ENCODE measurements at regions not wholly inside any gene's neighbourhood (a gene's known extent, or its start where the extent isn't known, plus 50 kb on each side); places are given as distances from the start of the nearest gene placed in this dataset.

DNA sequence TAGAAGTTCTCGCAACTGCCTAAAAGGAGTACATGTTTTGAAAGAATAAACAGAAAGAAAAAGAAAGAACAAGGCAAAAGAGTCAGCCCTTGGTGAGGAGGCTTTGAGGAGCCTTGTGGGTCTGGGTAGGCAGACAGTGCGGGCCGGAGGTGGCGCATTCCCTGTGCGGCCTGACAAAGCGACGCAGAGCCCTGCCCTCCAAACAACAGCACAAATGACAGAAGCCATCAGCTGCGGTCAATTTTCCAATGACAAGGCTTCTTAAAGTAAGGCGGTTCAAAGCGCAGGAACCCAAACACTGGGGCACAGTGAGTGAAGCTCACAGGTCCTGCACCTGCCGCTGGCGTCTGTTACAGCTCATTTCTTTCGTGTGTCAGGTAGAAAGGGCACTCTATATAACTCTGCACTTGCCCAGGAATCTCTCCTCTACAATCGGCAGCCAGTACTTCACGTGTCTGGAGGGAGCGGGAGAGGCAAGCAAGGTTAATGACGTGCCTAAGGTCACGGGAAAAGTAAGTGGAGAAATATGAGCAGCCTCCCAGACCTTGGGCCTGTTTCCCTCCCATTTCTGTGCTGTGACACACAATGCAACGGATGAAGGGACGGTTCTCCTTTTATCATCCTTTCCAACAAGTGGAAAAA lies 178.1 kb downstream of the OPA1 start:
- TF ChIP-seq, protein P1, sequence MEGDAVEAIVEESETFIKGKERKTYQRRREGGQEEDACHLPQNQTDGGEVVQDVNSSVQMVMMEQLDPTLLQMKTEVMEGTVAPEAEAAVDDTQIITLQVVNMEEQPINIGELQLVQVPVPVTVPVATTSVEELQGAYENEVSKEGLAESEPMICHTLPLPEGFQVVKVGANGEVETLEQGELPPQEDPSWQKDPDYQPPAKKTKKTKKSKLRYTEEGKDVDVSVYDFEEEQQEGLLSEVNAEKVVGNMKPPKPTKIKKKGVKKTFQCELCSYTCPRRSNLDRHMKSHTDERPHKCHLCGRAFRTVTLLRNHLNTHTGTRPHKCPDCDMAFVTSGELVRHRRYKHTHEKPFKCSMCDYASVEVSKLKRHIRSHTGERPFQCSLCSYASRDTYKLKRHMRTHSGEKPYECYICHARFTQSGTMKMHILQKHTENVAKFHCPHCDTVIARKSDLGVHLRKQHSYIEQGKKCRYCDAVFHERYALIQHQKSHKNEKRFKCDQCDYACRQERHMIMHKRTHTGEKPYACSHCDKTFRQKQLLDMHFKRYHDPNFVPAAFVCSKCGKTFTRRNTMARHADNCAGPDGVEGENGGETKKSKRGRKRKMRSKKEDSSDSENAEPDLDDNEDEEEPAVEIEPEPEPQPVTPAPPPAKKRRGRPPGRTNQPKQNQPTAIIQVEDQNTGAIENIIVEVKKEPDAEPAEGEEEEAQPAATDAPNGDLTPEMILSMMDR (IDR thresholded peaks at IDR 0.05; ENCODE audit: low read depth, low read length, missing input control) = no peak
- TF ChIP-seq REST (IDR thresholded peaks at IDR 0.05) = no peak
- TF ChIP-seq RAD21 (IDR thresholded peaks at IDR 0.05) = no peak
- TF ChIP-seq, protein P2, sequence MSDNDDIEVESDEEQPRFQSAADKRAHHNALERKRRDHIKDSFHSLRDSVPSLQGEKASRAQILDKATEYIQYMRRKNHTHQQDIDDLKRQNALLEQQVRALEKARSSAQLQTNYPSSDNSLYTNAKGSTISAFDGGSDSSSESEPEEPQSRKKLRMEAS (IDR thresholded peaks at IDR 0.05) = no peak
- no peak for TF ChIP-seq GABPA (IDR thresholded peaks at IDR 0.05 in 1 of 2, conservative IDR thresholded peaks at IDR 0.05 in 1 of 2)
- TF ChIP-seq, protein P3, sequence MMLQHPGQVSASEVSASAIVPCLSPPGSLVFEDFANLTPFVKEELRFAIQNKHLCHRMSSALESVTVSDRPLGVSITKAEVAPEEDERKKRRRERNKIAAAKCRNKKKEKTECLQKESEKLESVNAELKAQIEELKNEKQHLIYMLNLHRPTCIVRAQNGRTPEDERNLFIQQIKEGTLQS (IDR thresholded peaks at IDR 0.05) = no peak
- TF ChIP-seq SP1 (IDR thresholded peaks at IDR 0.05) = no peak
- TF ChIP-seq NR2F2 (IDR thresholded peaks at IDR 0.05) = no peak
- TF ChIP-seq YY1 (IDR thresholded peaks at IDR 0.05) = no peak

All from liver (tissue), 3 donors.